IMR-90 (cell line): ENCODE measurements at regions not wholly inside any gene's neighbourhood (a gene's known extent, or its start where the extent isn't known, plus 50 kb on each side); places are given as distances from the start of the nearest gene placed in this dataset.

Source experiments
- ATAC-seq: fragments of 200-7000 bp; cut with Tn5 transposase; 2 replicates; pipeline ENCODE4 v1.9.1; 2020; ENCODE audit warnings: low read depth, mild to moderate bottlenecking, moderate library complexity
- BruUV-seq: library from RNA; stranded (reverse); fragments of 400-500 nt; replicated peaks from 2 replicates; lab custom pipeline; 2021; lab: Mats Ljungman, UMichigan
- CTCF ChIA-PET: fragments of 300-600 bp; formaldehyde crosslinking; extraction: SDS; loops from one replicate; lab custom pipeline; 2021; ENCODE audit warnings: antibody characterized with exemption; lab: Yijun Ruan, JAX
- POLR2A ChIA-PET: fragments of 300-600 bp; sonication (Branson Sonifier 250); formaldehyde crosslinking; loops from one replicate; lab custom pipeline; 2022; ENCODE audit warnings: antibody characterized with exemption; ENCODE audit not compliant: unreplicated experiment; lab: Charles Lee
- DNase-seq: peaks from one replicate; pipeline ENCODE4 v3.0.0; 2013
- H2AFZ ChIP-seq: replicated peaks from 2 replicates; pipeline ENCODE3; 2013; ENCODE audit warnings: low read length, mild to moderate bottlenecking; ENCODE audit not compliant: poor library complexity
- H2AK5ac ChIP-seq: 2 replicates; pipeline ENCODE4 v1.6.1; 2013; ENCODE audit warnings: low read depth, low read length, inconsistent platforms
- H2AK9ac ChIP-seq: replicated peaks from 2 replicates; pipeline ENCODE3; 2013; ENCODE audit warnings: mild to moderate bottlenecking, low read depth, low read length, moderate library complexity; ENCODE audit not compliant: poor library complexity
- H2BK120ac ChIP-seq: 2 replicates; pipeline ENCODE4 v1.6.1; 2013; ENCODE audit warnings: low read depth, low read length, inconsistent platforms
- H2BK15ac ChIP-seq: 3 replicates; pipeline ENCODE4 v1.6.1; 2013; ENCODE audit warnings: low read depth, low read length, inconsistent platforms
- H2BK20ac ChIP-seq: 2 replicates; pipeline ENCODE4 v1.6.1; 2013; ENCODE audit warnings: low read depth, mild to moderate bottlenecking, inconsistent platforms, low read length, moderate library complexity
- H2BK5ac ChIP-seq: 2 replicates; pipeline ENCODE4 v1.6.1; 2013; ENCODE audit warnings: mild to moderate bottlenecking, low read depth, low read length, inconsistent platforms; ENCODE audit not compliant: poor library complexity, severe bottlenecking
- H3K14ac ChIP-seq: replicated peaks from 2 replicates; pipeline ENCODE4 v1.6.1; 2013; ENCODE audit warnings: low read depth, low read length, inconsistent platforms
- H3K18ac ChIP-seq: 2 replicates; pipeline ENCODE4 v1.6.1; 2013; ENCODE audit warnings: low read depth, low read length, control low read depth
- H3K23ac ChIP-seq: 2 replicates; pipeline ENCODE4 v1.6.1; 2013; ENCODE audit warnings: low read depth, low read length, inconsistent platforms
- H3K27ac ChIP-seq: 2 replicates; pipeline ENCODE4 v1.5.1; 2013; ENCODE audit warnings: mild to moderate bottlenecking, control low read depth, low read length; ENCODE audit not compliant: insufficient read depth
- H3K27me3 ChIP-seq: 2 replicates; pipeline ENCODE4 v1.6.1; 2013; ENCODE audit warnings: low read length; ENCODE audit not compliant: control insufficient read depth, insufficient read depth
- H3K36me3 ChIP-seq: 2 replicates; pipeline ENCODE4 v1.6.1; 2013; ENCODE audit warnings: low read length, mixed read lengths; ENCODE audit not compliant: control insufficient read depth, insufficient read depth
- H3K4ac ChIP-seq: 2 replicates; pipeline ENCODE4 v1.6.1; 2013; ENCODE audit warnings: low read depth, low read length, inconsistent platforms
- H3K4me1 ChIP-seq: 2 replicates; pipeline ENCODE4 v1.6.1; 2013; ENCODE audit warnings: low read length, mixed read lengths; ENCODE audit not compliant: control insufficient read depth, insufficient read depth
- H3K4me2 ChIP-seq: 2 replicates; pipeline ENCODE4 v1.6.1; 2013; ENCODE audit warnings: low read depth, mild to moderate bottlenecking, control low read depth, low read length, moderate library complexity
- H3K4me3 ChIP-seq: 2 replicates; pipeline ENCODE4 v1.5.1; 2013; ENCODE audit warnings: low read depth, mild to moderate bottlenecking, control low read depth, low read length, moderate library complexity; ENCODE audit not compliant: insufficient read depth
- H3K56ac ChIP-seq: 2 replicates; pipeline ENCODE4 v1.6.1; 2013; ENCODE audit warnings: low read length, inconsistent platforms; ENCODE audit not compliant: insufficient read depth; ENCODE audit errors: extremely low read depth
- H3K79me1 ChIP-seq, 2 experiments: 2 replicates each; pipeline ENCODE4 v1.6.1; 2013; ENCODE audit warnings: low read length in 2 of 2, inconsistent platforms in 1 of 2, low read depth in 1 of 2
- H3K9ac ChIP-seq: 2 replicates; pipeline ENCODE4 v1.6.1; 2013; ENCODE audit warnings: low read depth, low read length, control low read depth
- H3K9me1 ChIP-seq: 2 replicates; pipeline ENCODE4 v1.6.1; 2013; ENCODE audit warnings: low read length, inconsistent platforms; ENCODE audit not compliant: insufficient read depth
- H3K9me3 ChIP-seq: 2 replicates; pipeline ENCODE4 v1.6.1; 2013; ENCODE audit warnings: low read length; ENCODE audit not compliant: control insufficient read depth, insufficient read depth
- H4K20me1 ChIP-seq: 2 replicates; pipeline ENCODE4 v1.6.1; 2013; ENCODE audit warnings: low read length, inconsistent platforms; ENCODE audit not compliant: insufficient read depth
- H4K5ac ChIP-seq: 2 replicates; pipeline ENCODE4 v1.6.1; 2013; ENCODE audit warnings: mild to moderate bottlenecking, low read depth, low read length, control low read depth
- H4K8ac ChIP-seq, 2 experiments: 2 replicates each; pipeline ENCODE4 v1.6.1; 2013; ENCODE audit warnings: low read depth in 2 of 2, low read length in 2 of 2, control low read depth in 1 of 2, inconsistent platforms in 1 of 2
- H4K91ac ChIP-seq: 2 replicates; pipeline ENCODE4 v1.6.1; 2013; ENCODE audit warnings: low read depth, low read length, inconsistent platforms; ENCODE audit not compliant: insufficient read depth
- BHLHE40 ChIP-seq: fragments of 150-350 bp; IDR thresholded peaks from 2 replicates; pipeline ENCODE4 v1.6.1; 2016; ENCODE audit warnings: mild to moderate bottlenecking, low read depth, low read length
- CEBPB ChIP-seq: IDR thresholded peaks from 2 replicates; pipeline ENCODE4 v1.6.1; 2012; ENCODE audit warnings: low read depth, low read length, improper control_type of control experiment
- CHD1 ChIP-seq: IDR thresholded peaks from 2 replicates; pipeline ENCODE4 v1.6.1; 2012; ENCODE audit warnings: low read depth, low read length, improper control_type of control experiment
- FOS ChIP-seq: fragments of 150-350 bp; IDR thresholded peaks from 2 replicates; pipeline ENCODE4 v1.6.1; 2016; ENCODE audit warnings: low read depth, low read length
- MAFK ChIP-seq: IDR thresholded peaks from 2 replicates; pipeline ENCODE4 v1.6.1; 2012; ENCODE audit warnings: low read depth, low read length, improper control_type of control experiment
- MAZ ChIP-seq: IDR thresholded peaks from 2 replicates; pipeline ENCODE4 v1.6.1; 2012; ENCODE audit warnings: low read depth, mild to moderate bottlenecking, low read length, improper control_type of control experiment, moderate library complexity, borderline replicate concordance
- MXI1 ChIP-seq: IDR thresholded peaks from 2 replicates; pipeline ENCODE4 v1.6.1; 2012; ENCODE audit warnings: low read depth, mild to moderate bottlenecking, low read length, moderate library complexity, borderline replicate concordance
- NFE2L2 ChIP-seq: fragments of 150-350 bp; IDR thresholded peaks from 2 replicates; pipeline ENCODE4 v1.6.1; 2016; ENCODE audit warnings: low read depth, mild to moderate bottlenecking, low read length
- POLR2A ChIP-seq: IDR thresholded peaks from 2 replicates; pipeline ENCODE4 v1.6.1; 2012; ENCODE audit warnings: mild to moderate bottlenecking, low read depth, low read length
- RAD21 ChIP-seq: IDR thresholded peaks from 2 replicates; pipeline ENCODE4 v1.6.1; 2012; ENCODE audit warnings: low read length, improper control_type of control experiment
- RCOR1 ChIP-seq: IDR thresholded peaks from 2 replicates; pipeline ENCODE4 v1.6.1; 2012; ENCODE audit warnings: mild to moderate bottlenecking, low read length, improper control_type of control experiment; ENCODE audit not compliant: insufficient replicate concordance
- RFX5 ChIP-seq: IDR thresholded peaks from 2 replicates; pipeline ENCODE4 v1.8.0; 2012; ENCODE audit warnings: low read depth, mild to moderate bottlenecking, low read length, moderate library complexity
- SMC3 ChIP-seq: fragments of 150-350 bp; IDR thresholded peaks from 2 replicates; pipeline ENCODE4 v1.6.1; 2016; ENCODE audit warnings: low read depth, mild to moderate bottlenecking, antibody characterized with exemption, low read length, moderate library complexity
- WGBS, 2 experiments: methylation state at CpG; one replicate each; pipeline versions ENCODE4 v1.1.5 to v1.1.7; 2013; ENCODE audit warnings: missing lambda C conversion rate in 2 of 2; ENCODE audit not compliant: insufficient read length in 1 of 2; ENCODE audit errors: extremely low coverage in 2 of 2; 5-methylcytosine and 5-hydroxymethylcytosine counted together
- dilution Hi-C: fragments of 300-500 bp; cut with HindIII; formaldehyde crosslinking; loops from one replicate; pipeline ENCODE4 v1.14.3; 2018; ENCODE audit warnings: low sequenced_read_pairs; ENCODE audit not compliant: unreplicated experiment
- in situ Hi-C: fragments of 300-500 bp; cut with MboI; formaldehyde crosslinking; loops from 3 replicates; pipeline ENCODE4 v1.14.3; 2019; ENCODE audit warnings: low sequenced_read_pairs, inconsistent platforms, mixed read lengths
- intact Hi-C: fragments of 100-400 bp; cut with micrococcal nuclease; formaldehyde crosslinking; loops from 2 replicates; pipeline ENCODE4 v1.10.0; 2022
- TF ChIP-seq, protein P1 (sequence below): conservative IDR thresholded peaks from 2 replicates; pipeline ENCODE4 v1.5.1; 2012; ENCODE audit warnings: mild to moderate bottlenecking, low read depth, low read length, improper control_type of control experiment
- TF ChIP-seq, protein P2 (sequence below): fragments of 150-350 bp; IDR thresholded peaks from 2 replicates; pipeline ENCODE4 v1.6.1; 2016; ENCODE audit warnings: low read depth, mild to moderate bottlenecking, low read length, moderate library complexity, borderline replicate concordance
- TF ChIP-seq, protein P3 (sequence below): fragments of 150-350 bp; IDR thresholded peaks from 2 replicates; pipeline ENCODE4 v1.6.1; 2017; ENCODE audit warnings: mild to moderate bottlenecking, antibody characterized with exemption, low read length, low read depth

DNA sequence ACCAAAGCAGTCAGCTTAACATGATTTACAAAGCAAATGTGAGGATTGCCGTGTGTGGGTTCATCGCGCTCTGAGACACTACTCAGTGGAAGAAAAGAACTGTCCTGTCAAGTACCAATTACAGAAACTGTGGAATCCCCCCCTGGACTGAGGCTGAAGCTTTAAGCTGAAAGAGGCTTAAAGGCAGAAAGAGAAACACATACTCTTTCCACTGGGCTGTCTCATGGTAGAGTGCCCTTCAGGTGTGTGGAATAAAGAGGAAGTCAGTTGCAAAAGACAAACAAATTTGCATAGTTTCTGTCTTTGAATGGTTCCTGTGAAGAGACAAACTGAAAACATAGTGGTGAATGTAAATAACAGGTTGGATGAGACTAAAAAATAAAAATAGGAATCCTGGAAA is 560.4 kb upstream of the SYNCRIP start:
- no peak overlapping the region for H2AFZ ChIP-seq
- H4K5ac ChIP-seq: no peak overlapping the region
- intact Hi-C loops (no loop called here), in situ Hi-C loops (no loop called here), dilution Hi-C loops (no loop called here)
- H2AK5ac ChIP-seq: no peak overlapping the region
- H3K9me1 ChIP-seq: no peaks in the 10 kb centered on the region
- H3K23ac ChIP-seq: no peak overlapping the region
- H2BK120ac ChIP-seq: no peak overlapping the region
- no peak overlapping the region for H4K8ac ChIP-seq
- BruUV-seq: no TSS peak
- no peak overlapping the region for H4K91ac ChIP-seq
- TF ChIP-seq NFE2L2 (no peak), BHLHE40 (no peak), RCOR1 (no peak), RAD21 (no peak), MAFK (no peak), FOS (no peak), MAZ (no peak), RFX5 (no peak), MXI1 (no peak), POLR2A (no peak), CEBPB (no peak), CHD1 (no peak), SMC3 (no peak)
- TF ChIP-seq, protein P1, sequence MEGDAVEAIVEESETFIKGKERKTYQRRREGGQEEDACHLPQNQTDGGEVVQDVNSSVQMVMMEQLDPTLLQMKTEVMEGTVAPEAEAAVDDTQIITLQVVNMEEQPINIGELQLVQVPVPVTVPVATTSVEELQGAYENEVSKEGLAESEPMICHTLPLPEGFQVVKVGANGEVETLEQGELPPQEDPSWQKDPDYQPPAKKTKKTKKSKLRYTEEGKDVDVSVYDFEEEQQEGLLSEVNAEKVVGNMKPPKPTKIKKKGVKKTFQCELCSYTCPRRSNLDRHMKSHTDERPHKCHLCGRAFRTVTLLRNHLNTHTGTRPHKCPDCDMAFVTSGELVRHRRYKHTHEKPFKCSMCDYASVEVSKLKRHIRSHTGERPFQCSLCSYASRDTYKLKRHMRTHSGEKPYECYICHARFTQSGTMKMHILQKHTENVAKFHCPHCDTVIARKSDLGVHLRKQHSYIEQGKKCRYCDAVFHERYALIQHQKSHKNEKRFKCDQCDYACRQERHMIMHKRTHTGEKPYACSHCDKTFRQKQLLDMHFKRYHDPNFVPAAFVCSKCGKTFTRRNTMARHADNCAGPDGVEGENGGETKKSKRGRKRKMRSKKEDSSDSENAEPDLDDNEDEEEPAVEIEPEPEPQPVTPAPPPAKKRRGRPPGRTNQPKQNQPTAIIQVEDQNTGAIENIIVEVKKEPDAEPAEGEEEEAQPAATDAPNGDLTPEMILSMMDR: no peak
- TF ChIP-seq, protein P2, sequence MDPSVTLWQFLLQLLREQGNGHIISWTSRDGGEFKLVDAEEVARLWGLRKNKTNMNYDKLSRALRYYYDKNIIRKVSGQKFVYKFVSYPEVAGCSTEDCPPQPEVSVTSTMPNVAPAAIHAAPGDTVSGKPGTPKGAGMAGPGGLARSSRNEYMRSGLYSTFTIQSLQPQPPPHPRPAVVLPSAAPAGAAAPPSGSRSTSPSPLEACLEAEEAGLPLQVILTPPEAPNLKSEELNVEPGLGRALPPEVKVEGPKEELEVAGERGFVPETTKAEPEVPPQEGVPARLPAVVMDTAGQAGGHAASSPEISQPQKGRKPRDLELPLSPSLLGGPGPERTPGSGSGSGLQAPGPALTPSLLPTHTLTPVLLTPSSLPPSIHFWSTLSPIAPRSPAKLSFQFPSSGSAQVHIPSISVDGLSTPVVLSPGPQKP: no peak
- TF ChIP-seq, protein P3, sequence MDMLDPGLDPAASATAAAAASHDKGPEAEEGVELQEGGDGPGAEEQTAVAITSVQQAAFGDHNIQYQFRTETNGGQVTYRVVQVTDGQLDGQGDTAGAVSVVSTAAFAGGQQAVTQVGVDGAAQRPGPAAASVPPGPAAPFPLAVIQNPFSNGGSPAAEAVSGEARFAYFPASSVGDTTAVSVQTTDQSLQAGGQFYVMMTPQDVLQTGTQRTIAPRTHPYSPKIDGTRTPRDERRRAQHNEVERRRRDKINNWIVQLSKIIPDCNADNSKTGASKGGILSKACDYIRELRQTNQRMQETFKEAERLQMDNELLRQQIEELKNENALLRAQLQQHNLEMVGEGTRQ: no peak
- H3K4me2 ChIP-seq: no peak overlapping the region
- no peak overlapping the region for H3K14ac ChIP-seq
- no peak overlapping the region for H3K9ac ChIP-seq
- H2BK15ac ChIP-seq: no peak overlapping the region
- no peak overlapping the region for H2BK20ac ChIP-seq
- DNase-seq (no peak), ATAC-seq (no peak)
- peaks cover 3% of the 10 kb centered on the region; the same call in 1 of the 2 replicates for H3K9me3 ChIP-seq
- H3K56ac ChIP-seq: no peak overlapping the region
- no peaks in the 10 kb centered on the region for H4K20me1 ChIP-seq
- no peak overlapping the region for H3K4me3 ChIP-seq
- H3K4me1 ChIP-seq: no peaks in the 10 kb centered on the region
- no peak overlapping the region for H2AK9ac ChIP-seq
- H3K27ac ChIP-seq: no peak overlapping the region
- no peaks in the 10 kb centered on the region for H3K79me1 ChIP-seq
- no peak overlapping the region for H3K18ac ChIP-seq
- H3K36me3 ChIP-seq: no peaks in the 10 kb centered on the region
- POLR2A ChIA-PET: no interaction called here
- CTCF ChIA-PET: no interaction called here
- no peaks in the 10 kb centered on the region for H3K27me3 ChIP-seq
- H3K4ac ChIP-seq: no peak overlapping the region
- H2BK5ac ChIP-seq: no peak overlapping the region
- 77% methylated on average over 3 of the region's 3 CpGs; no CpG with 5 or more reads in 1 of the 2 experiments for WGBS, 2 experiments
